HG03342 (cell line): ENCODE measurements at regions not wholly inside any gene's neighbourhood (a gene's known extent, or its start where the extent isn't known, plus 50 kb on each side); places are given as distances from the start of the nearest gene placed in this dataset.

ENCODE experiments used
- ATAC-seq: cut with Tn5 transposase; IDR thresholded peaks from one replicate; pipeline ENCODE4 v1.9.1; 2021; ENCODE audit warnings: mild to moderate bottlenecking, moderate library complexity; ENCODE audit not compliant: unreplicated experiment

DNA sequence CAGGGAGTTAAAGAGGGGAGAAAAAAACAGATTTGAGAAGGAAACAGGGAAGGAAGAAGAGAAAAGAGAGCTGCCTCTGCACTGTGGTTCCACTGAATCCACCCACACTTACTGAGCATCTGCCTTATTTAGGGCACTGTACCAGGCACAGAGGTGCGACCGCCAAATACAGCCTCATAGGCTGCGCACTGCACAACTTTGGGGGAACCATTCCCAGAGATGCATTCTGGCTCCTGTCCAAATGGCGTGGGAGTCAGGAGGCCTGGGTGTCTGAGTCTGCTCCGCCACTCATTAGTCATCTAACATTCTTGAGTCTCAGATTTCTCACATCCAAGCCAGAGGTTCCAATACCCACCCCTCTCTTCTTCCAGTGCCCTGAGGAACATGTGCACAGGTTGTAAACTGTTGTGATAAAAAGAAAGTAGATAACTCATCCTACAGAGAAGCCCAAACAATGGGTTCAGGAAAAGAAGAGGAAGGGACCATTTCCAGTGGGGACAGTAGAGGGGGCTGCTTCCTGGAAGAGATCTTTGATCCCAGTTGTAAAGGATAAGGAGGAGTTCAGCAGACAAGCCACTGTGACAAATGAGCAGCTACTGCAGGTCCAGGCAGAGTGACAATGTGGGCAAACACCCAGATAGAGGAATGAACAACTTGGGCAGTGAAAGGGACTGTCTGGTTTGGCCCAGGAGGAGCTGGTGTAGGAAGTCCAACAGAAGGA, 254.6 kb downstream of the UACA start:
- ATAC-seq, result no peak

DNA sequence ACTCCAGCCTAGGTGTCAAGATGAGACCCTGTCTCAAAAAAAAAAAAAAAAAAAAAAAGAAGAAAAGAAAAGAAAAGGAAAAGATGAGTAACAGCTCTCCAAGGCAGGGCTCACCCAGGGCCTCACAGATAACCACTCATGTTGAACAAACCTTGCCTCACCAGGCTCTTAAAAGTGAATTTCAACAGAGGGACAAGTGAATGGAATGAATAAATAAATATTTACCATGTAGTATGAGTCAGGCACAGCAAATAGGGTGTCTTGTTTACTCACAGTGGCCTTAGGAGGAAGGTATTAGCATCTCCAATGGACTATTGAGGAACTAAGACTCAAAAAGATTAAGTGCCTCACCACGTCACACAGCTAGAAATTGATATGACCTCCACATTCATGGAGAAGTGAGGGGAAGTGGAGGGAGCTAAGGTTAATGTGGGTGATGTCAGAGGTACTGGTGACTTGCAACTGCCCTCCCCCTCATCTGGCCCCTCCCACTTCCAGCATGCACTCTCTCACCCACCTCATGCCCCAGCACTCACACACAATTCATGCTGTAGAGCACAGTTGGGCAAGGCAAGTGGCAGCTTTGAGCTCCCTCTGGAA, 255.5 kb downstream of the UACA start:
- no peak for ATAC-seq

DNA sequence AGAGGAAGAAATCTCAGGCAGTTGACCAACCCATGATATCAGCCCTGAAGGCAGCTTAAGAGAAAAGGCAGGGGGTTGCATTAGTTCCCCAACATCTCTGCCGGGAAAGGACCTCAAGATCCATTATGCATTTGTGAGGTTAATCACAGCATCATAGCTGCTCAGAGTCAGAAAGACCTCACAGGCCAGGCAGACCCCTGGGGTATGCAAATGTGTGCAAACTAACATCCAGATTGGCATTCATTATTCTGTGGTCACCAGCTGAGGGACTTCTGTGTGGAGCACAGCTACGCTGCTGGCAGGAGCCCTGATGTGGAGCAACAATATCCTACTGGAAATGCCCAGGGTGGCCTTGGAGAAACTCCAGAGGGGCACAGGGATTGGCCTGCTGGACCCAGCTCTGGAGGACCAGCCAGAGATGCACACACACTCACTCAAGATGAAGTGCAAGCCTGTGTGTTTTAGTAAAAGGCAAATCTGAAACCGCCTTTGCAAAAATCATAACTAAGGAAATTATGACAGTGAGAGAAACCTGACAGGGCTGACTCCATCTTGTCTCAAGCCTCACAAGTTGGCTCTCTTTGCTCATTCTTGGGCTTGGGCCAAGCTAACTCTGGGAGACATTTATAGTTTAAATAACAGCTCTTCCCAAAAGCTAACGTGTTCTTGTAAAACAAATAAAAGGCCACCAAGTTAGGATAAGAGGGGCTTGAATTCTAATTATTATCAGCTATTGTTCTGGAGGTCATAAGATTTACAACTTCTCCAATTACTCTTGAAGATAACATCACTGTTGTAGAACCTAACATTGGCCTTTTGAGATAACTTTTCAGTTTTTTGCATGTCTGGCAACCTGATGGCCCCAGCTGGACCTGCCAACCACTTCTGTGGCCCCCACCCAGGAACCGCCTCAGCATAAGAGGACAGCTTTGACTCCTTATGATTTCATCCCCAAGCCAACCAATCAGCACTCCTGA, 257.1 kb downstream of the UACA start:
- no peak for ATAC-seq

DNA sequence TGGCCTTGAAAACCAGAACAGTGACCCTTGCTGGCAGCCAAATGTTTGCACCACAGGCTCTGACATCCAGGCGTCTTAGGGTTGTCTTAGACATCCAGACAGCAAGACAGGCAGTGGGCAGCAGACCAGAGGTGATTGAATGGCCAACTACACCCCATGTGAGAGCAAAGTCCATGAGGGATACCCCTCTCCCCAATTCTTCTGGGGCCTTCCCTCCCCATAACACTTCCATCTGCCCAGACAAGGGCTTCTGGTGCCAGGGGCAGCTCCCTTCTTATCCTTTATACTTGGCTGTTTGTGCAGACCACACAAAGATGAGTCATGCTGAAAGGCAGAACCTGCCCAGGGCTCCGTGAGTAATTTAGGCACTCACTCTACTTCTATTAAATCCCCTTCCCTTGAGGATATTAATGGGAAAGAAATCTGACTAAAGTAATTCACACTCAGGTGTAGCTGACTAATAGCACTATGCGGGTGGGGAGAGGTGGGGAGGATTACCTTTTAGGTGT, 257.9 kb downstream of the UACA start:
- ATAC-seq, result no peak

DNA sequence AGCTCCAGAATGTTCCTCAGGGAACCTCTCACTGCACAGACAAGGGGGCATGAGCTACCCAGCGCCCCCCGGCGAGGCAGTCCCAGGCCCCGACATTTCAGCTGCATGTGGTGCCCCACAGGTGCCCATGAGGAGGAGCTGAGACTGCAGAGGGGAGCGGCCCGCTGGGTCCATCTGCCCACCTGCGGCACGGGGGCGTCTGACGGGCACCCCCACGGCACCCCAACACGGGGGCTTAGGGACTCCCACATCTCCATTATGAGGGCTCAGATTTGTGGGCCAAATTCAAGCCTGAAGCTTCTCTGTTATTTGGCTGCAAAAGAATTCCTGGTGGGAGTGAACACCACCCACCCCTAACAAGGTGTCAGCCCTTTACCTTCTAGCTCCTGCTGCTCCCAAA, 258.4 kb downstream of the UACA start:
- ATAC-seq, result no peak

DNA sequence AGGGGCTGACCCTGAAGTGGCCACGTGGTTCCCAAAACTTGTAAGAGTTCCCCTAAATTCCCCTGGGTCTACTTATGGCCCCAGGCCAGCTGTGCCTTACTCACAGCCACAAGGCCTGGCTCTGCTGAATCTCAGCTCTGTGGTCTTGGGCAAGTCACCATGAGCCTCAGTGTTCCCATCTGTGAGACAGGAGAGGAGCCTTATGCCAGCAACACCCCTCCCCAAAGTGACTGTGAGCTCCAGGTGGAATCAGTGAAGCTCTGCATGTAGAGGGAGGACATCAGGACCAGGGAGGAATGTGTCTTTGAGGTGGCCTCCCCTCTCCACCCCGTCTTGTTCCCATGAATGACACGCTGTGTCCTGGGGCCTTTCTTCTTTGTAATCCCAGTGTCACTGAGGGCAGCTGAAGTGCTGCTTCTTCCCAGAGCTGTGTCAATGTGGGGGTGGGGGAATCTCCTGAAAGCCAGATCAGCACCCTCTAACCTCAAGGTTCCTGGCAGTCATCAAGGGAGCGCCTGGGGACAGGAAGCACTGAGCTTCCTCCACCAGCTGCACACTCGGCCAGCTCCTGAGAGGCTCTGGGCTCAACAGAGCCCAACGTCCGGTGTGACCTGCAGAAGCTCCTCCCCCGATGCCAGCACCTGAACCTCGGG, 258.9 kb downstream of the UACA start:
- ATAC-seq, result peak; percentile 46

DNA sequence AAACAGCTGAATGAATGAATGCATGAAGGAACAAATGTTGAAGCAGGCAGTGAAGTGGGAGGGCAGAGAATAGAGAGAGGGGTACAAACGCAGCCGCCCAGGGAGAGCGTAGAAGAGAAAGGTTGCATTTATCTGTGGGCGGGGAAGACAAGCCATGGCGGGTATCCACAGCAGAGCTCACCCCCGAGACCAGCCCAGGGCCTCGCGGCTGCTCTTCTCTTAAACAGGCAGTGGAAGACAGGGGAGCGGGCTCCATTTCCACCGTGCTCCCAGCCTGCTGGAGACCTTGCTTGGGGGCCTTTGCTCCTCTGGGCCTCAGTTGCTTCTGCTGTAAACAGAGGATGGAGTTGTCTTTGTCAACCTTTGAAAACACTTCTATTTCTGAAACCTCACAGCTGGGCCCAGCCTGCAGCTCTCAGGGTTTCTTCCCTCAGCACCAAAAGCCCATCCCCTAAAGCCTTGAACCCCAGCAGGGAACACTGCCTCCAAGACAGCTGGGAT, 259.5 kb downstream of the UACA start:
- no peak for ATAC-seq

DNA sequence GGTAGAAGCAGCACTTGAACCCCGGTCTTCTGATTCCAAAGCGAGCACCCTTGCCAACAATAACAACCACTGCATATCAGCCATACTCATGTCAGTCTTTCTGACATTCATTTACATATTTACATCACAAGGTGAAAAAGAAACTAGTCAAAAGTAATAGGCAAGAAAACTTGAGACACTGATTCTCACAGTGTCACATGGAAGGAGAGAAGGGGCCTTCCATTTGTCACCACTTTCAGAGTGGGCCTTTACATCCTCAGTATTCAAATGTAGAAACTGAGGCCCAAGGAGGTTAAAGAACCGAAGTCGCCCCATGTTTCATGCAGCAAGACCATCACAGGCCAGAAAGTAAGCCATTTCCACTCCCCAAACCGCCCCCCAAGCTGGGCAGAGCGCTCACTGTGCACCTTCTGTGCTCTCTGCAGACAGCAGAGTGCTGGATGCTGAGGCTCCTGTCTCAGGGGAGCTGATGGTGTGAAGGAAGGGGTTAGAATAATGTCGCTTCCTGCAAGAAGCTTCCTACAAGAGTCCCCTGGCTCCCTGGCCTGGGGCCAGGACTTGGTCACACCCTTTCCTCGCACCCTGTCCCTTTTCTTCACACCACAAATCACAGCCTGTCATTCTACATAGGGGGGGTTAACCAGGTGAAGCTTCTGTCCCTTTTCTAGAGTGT, 260.1 kb downstream of the UACA start:
- peak; percentile 33 for ATAC-seq

DNA sequence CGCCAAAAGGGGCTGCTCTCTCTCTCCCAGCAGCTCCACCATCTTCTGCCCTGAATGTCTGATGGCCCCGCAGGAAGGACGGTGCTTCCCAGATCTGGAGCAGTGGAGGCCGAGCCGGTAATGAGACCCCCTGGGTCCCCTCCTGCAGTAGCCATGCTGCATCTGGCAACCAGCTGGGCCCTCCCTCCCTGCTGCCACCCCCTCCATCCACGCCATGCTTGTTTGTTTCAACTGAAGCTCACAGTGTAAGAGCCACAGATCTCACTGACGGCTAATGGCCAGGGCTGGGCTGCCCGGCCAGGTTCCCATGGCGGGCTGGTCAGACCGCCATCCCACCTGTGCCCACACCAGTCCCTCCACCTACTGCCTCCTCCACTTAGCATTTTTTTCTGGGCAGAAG, 260.8 kb downstream of the UACA start:
- ATAC-seq, result no peak

DNA sequence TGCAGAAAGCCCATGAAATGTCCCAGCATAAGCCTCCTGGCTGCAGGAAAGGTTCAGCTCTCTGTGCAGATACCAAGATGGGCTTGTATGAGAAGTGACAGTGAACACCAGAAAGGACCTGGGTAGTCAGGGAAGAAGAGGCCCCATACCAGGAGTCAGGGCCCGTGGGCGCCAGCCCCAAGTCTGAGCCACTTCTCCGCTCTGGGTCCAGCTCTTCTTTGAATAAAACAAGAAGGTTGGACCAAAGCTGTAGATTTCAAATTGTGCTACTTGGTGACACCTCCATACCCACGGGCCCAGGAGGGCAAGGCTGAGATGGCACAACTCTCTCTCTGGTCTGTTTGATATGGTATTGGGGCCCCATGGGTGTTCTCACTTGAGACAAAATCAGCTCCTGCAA, 261.5 kb downstream of the UACA start:
- ATAC-seq, result no peak

DNA sequence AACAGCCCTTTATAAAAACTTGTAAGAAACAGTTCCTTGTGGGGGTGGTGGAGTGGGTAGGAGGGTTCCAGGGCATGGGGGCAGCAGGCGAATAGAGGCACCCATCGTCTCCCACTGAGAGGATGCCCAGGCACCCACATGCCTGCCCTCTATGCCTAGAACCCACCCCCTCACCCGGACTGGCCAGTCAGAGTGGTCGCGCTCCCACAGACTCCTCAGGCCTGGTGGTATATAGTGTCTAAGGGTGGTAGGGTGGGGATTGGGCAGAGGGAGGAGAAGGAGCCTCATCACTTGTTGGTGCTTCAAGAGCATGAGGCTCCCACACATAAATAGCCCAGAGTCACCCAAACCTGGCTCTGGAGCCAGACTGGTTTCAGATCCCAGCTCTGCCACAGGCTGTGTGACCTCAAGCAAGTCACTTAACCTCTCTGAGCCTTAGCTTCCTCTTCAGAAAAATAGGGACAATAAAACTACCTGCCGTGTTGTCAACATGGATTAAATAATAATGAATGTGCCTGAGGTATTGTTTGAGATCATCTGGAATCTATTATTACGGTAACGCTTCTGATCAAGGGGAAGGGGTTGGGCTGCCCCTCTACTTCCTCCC, 262.1 kb downstream of the UACA start:
- no peak for ATAC-seq

DNA sequence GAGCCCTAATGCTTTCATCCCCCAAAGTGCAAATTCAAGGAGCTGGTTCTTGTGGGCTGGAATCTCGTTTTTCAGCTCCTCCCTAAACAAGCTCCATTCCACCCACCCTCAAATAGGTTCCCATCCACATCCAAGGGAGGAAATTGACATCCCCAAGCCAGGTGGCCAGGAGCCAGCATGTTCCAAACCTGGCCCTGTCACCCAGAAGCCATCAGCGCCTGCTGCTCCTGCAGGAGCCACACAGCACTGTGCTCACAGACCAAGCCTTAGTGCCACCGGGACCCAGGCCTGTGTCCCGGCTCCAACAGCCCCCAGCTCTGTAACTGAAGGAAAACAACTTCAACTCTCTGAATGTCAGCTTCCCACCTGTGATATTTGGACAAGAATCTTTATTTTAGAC, 263.6 kb downstream of the UACA start:
- no peak for ATAC-seq

DNA sequence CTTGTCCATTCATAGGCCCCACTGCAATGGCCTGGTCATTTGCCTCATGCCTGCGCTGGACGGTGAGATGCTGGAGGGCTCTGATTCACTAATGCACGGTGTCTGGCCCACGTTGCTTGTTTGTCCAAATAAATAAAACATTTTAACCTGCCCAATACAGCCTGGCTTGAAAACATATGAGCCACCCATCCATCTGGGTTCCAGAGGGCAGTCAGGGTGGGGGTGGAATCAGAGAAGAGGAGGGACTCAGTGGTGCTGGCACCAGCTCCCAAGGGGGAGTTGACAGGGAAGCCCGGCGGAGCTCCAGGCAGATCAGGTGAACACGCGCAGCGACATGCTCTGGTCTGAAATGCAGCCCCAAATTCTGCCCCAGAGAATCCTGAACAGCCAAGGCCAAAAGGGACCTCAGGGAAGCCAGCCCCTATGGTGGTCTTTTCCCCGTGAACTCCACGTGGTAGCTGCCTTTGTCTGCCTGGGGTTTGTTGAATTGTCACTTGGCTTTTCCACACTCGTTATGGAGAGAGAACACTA, 265.2 kb downstream of the UACA start:
- ATAC-seq, result no peak

DNA sequence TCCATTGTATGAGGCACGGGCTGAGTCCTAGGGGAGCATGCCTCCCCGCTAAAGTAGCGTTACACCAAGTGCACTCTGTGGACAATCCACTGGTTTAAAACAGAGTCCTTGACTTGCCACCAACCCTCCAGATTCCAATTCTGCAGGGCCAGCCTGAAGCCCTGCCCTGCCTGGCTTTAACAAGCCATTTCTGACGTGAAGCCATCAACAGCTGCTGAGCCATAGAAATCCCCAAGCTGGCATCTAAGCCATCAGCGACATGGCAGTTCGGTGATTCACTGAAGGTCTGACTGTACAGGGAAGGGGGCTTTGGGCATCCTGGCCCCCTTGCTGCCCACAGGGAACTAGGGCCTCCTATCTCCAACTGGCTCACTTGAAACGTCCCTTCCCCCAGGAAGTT, 265.7 kb downstream of the UACA start:
- no peak for ATAC-seq

DNA sequence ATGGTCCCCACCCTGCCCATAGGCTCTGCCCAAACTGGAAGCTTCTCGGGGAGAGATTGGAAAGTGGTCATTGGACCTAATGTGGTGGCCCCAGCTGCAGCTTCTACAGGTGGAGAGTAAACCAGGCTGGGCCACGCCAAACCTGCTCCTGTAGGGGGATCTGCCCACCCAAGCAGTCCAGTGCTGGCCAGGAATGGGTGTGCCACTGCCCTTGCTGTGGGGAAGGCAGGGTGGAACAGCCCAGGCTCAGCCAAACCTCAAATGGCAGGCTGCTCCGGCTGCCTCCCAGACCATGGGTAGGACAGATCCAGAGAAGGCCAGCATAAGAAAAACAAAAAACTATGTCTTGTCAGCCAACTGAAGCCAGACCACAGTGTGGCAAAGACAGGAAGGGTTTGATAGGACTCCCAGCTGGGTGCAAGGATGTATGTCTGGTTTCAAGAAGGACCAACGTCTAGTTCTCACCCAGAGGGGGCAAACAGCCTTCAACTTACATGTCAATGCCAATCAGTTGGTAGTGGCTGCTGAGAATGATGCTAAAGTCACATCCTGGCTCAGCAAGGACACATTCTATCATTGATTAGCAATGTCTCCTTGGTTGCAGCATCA, 267.3 kb downstream of the UACA start:
- ATAC-seq, result no peak

DNA sequence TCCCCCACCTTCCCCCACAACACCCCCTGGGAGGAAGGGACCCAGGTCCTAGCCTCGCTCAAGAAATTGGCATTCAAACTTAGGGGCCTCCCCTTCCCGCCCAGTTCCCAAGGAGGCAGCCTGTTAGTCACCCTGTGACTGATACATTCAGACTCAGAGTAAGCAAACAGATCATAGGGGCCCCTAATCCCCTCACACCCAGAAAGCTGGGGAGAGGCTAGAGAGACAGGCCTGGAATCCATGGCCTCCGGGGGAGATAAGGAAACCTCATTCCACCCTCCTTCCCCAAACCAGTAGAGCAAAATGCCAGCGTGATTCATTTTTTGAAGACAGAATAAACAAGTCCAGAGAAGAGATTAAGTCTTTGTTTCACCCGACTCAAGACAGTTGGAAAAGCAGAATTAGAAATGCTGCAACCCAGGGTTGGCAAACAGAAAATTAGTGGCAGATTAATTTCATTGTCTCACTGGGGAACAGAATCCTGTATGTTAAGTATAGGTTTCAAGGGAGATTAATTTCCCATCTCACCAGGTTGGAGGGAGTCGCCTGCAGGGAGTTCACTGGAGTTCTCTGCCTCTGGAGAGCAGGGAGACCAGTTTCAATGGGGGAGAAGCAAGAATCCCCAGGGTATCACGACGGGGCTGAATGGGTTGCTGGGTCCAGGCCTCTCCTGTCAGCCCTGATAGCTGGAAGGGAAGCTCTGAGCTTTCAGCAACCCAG, 268.3 kb downstream of the UACA start:
- no peak for ATAC-seq

DNA sequence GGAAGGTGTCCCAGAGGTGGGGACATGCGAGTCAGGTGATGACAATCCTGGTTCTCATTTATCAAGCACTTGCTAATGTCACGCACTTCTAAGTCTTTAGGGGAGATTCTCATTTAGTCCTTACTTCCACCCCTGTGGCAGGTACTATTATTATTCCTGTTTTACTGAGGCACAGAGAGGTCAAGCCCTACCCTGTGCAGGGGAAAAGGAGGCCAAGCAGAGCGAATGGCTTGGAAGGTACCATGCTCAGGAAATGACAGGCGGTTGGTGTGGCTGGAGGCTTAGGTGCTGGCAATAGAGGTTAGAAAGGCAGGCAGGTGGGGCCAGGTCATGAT, 268.9 kb downstream of the UACA start:
- ATAC-seq, result no peak

DNA sequence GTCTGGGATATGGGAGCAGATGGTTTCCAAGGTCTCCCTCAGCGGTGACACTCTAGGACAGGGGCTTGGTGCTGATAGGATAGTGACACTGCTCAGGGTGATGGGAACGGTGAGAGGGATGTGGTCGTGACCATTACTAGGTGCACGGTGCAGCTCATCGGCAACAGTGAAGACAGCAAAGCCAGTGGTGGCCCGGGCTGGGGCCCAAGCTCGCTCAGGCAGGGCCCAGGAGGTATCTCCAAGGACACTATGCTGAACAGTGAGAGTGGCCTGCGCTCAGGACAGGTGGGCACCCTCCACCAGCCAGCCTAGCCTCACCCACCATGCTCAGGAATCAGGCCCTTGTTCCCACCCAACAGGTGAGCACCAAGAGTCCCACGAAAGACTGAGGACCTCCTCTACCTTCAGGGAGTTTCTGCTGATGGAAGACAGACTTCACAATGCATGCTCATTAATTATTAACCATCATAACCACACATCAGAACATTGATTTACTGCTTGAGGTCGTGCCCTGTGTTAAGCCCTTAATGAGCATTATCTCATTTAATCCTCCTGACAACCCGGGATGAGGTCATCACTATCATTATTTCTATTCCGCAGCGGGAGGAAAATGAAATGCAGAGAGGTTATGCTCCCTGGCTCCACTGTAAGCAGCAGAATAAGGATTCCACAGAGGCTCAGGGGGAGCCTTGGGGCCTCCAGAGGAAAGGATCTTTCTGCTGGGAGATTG, 269.4 kb downstream of the UACA start:
- ATAC-seq, result no peak
